GM12872 (cell line): ENCODE measurements at regions not wholly inside any gene's neighbourhood (a gene's known extent, or its start where the extent isn't known, plus 50 kb on each side); places are given as distances from the start of the nearest gene placed in this dataset.

Source experiments
- CTCF ChIP-seq: IDR thresholded peaks from 3 replicates; pipeline ENCODE4 v1.5.1; 2011; ENCODE audit warnings: low read depth, mild to moderate bottlenecking, low read length, moderate library complexity; ENCODE audit not compliant: insufficient read depth

- TF ChIP-seq CTCF = no peak
Observed at GRCh38 chr5:148915224-148915817, 88.9 kb downstream of the ADRB2 start.

GRCh38 chr5:148920646-148921288 lies 94.4 kb downstream of the ADRB2 start:
- no peak for TF ChIP-seq CTCF

GRCh38 chr5:148921350-148921749 lies 94.9 kb downstream of the ADRB2 start:
- no peak for TF ChIP-seq CTCF

GRCh38 chr5:148922606-148923005 lies 96.2 kb downstream of the ADRB2 start:
- no peak for TF ChIP-seq CTCF

- TF ChIP-seq CTCF = no peak
Observed at GRCh38 chr5:148923023-148923422, 96.6 kb downstream of the ADRB2 start.

GRCh38 chr5:148924817-148925216 lies 98.4 kb downstream of the ADRB2 start:
- TF ChIP-seq CTCF = no peak

GRCh38 chr5:148926207-148926606 lies 99.8 kb downstream of the ADRB2 start:
- TF ChIP-seq CTCF = no peak
